ENCODE measurements at regions not wholly inside any gene's neighbourhood (a gene's known extent, or its start where the extent isn't known, plus 50 kb on each side); places are given as distances from the start of the nearest gene placed in this dataset.

GRCh38 chr20:48571949-48572847 is 255.6 kb downstream of the PREX1 start:
- DNase-seq: no peak

- DNase-seq: no peak
Measured at GRCh38 chr20:48569679-48570078, 258.1 kb downstream of the PREX1 start.

- DNase-seq: no peak
Measured at GRCh38 chr20:48568520-48568919, 259.3 kb downstream of the PREX1 start.

- no peak for DNase-seq
Measured at GRCh38 chr20:48567145-48567544, 260.7 kb downstream of the PREX1 start.

- no peak for DNase-seq
Measured at GRCh38 chr20:48564982-48565539, 262.7 kb downstream of the PREX1 start.

- DNase-seq: no peak
Measured at GRCh38 chr20:48563191-48563870, 264.5 kb downstream of the PREX1 start.

GRCh38 chr20:48562586-48563116 is 265.1 kb downstream of the PREX1 start:
- no peak for DNase-seq

GRCh38 chr20:48558906-48559305 is 268.9 kb downstream of the PREX1 start:
- no peak for DNase-seq

GRCh38 chr20:48557380-48557779 is 270.4 kb downstream of the PREX1 start:
- no peak for DNase-seq

GRCh38 chr20:48556956-48557355 is 270.8 kb downstream of the PREX1 start:
- DNase-seq: no peak

GRCh38 chr20:48552550-48552949 is 275.2 kb downstream of the PREX1 start:
- DNase-seq: no peak

GRCh38 chr20:48550814-48551213 is 277.0 kb downstream of the PREX1 start:
- no peak for DNase-seq

- no peak for DNase-seq
Measured at GRCh38 chr20:48547664-48548063, 280.1 kb downstream of the PREX1 start.

- DNase-seq: no peak
Measured at GRCh38 chr20:48544402-48545339, 283.1 kb downstream of the PREX1 start.

- DNase-seq: no peak
Measured at GRCh38 chr20:48541581-48542071, 286.2 kb downstream of the PREX1 start.

GRCh38 chr20:48538856-48539255 is 288.9 kb downstream of the PREX1 start:
- DNase-seq: no peak

- no peak for DNase-seq
Measured at GRCh38 chr20:48538058-48538825, 289.6 kb downstream of the PREX1 start.

- no peak for DNase-seq
Measured at GRCh38 chr20:48536206-48536605, 291.6 kb downstream of the PREX1 start.

- no peak for DNase-seq
Measured at GRCh38 chr20:48535556-48535955, 292.2 kb downstream of the PREX1 start.

- DNase-seq: no peak
Measured at GRCh38 chr20:48532028-48532427, 295.8 kb downstream of the PREX1 start.

GRCh38 chr20:48531505-48531904 is 296.3 kb downstream of the PREX1 start:
- DNase-seq: no peak

Measured in AML-193 (cell line).